ENCODE measurements at regions not wholly inside any gene's neighbourhood (a gene's known extent, or its start where the extent isn't known, plus 50 kb on each side); places are given as distances from the start of the nearest gene placed in this dataset.

- TF ChIP-seq ZHX1 (conservative IDR thresholded peaks at IDR 0.05; ENCODE audit: low read length): no peak
- no peak for TF ChIP-seq ZKSCAN8 (CRISPR knock-in tag; IDR thresholded peaks at IDR 0.05)
- no peak for TF ChIP-seq MXD1 (CRISPR knock-in tag; IDR thresholded peaks at IDR 0.05; ENCODE audit: borderline replicate concordance, poor library complexity, severe bottlenecking)
- no peak for TF ChIP-seq STAT5B (CRISPR knock-in tag; IDR thresholded peaks at IDR 0.05)
These were observed 135.2 kb downstream of the BARX1 start (continued) for GRCh38 chr9:93819905-93820304.

GRCh38 chr9:93818827-93819472, 136.2 kb downstream of the BARX1 start:
- intact Hi-C loops (cut with micrococcal nuclease) (no loop called here), in situ Hi-C loops (cut with MboI) (no loop called here)
- no peaks in the 10 kb centered on the region; the same call in 1 of the 2 replicates for H4K20me1 ChIP-seq (replicated peaks; ENCODE audit: control insufficient read depth, insufficient read depth, low read length)
- TF ChIP-seq CBX2 (IDR thresholded peaks at IDR 0.05; ENCODE audit: insufficient read depth, low read length, poor library complexity, severe bottlenecking) (no peak), HDGF (IDR thresholded peaks at IDR 0.05) (no peak), RBM14 (IDR thresholded peaks at IDR 0.05; ENCODE audit: borderline replicate concordance, insufficient read depth, low read depth, low read length) (no peak)
- no peaks in the 10 kb centered on the region for H3K9me3 ChIP-seq (replicated peaks; ENCODE audit: control insufficient read depth, insufficient read depth, low read depth, low read length)
- CTCF ChIA-PET (ENCODE audit: low intra/inter-chr PET ratio): no interaction called here
- H3K9ac ChIP-seq (ENCODE audit: insufficient read depth in 1 of 2, low read depth in 2 of 2, low read length in 2 of 2): no peak overlapping the region
- peaks cover 0 to 6% of the 10 kb centered on the region in 2 experiments; a peak in 2 of 5 replicates for H3K4me1 ChIP-seq (replicated peaks in 1 of 2; ENCODE audit: control insufficient read depth in 2 of 2, insufficient read depth in 2 of 2, low read length in 2 of 2)
- no peaks in the 10 kb centered on the region for H3K9me1 ChIP-seq (ENCODE audit: control insufficient read depth, insufficient read depth, low read length)
- no peaks in the 10 kb centered on the region for H3K79me2 ChIP-seq (ENCODE audit: control insufficient read depth, insufficient read depth, low read length)
- POLR2A ChIA-PET: interaction anchor here (0.6 kb wide), 1 partner anchor 185 kb away, joined by 3 read pairs; no protein-coding TSS in a partner anchor
- FAIRE-seq: no peak
- DNase-seq (ENCODE audit: extremely low read depth in 1 of 4, low spot score in 3 of 4): peak in 1 of 4 experiments; percentile 3
- 5% methylated on average over 17 of the region's 17 CpGs for whole genome bisulfite sequencing (ENCODE audit: insufficient coverage, low coverage, missing lambda C conversion rate)
- H3K4me3 ChIP-seq: no peak overlapping the region
- H3K27me3 ChIP-seq (ENCODE audit: control insufficient read depth in 2 of 2, insufficient read depth in 2 of 2, low read length in 2 of 2): peaks cover 0 to 36% of the 10 kb centered on the region in 2 experiments; a peak in 3 of 5 replicates
- no peaks in the 10 kb centered on the region for H3K36me3 ChIP-seq (ENCODE audit: control insufficient read depth, insufficient read depth, low read length)
- ATAC-seq: no peak
- H3K27ac ChIP-seq (ENCODE audit: extremely low read depth, low read depth, low read length): no peak overlapping the region
- no peak overlapping the region for H3K4me2 ChIP-seq (ENCODE audit: insufficient read depth, low read length)
- no TSS peak for BruUV-seq (replicated peaks)
- no peak overlapping the region for H2AFZ ChIP-seq (ENCODE audit: low read depth, low read length)
